Bronchial epithelial cell (primary cell): ENCODE measurements at regions not wholly inside any gene's neighbourhood (a gene's known extent, or its start where the extent isn't known, plus 50 kb on each side); places are given as distances from the start of the nearest gene placed in this dataset.

Experiments
- DNase-seq: peaks from one replicate; pipeline ENCODE4 v3.0.0-alpha.2; 2010; ENCODE audit warnings: low read depth
- FAIRE-seq: peaks from 2 replicates; lab custom pipeline; 2011; peaks lifted over from hg19 to GRCh38; lab: Jason Lieb, UNC
- H3K27me3 ChIP-seq: 2 replicates; pipeline ENCODE4 v1.5.1; 2011; ENCODE audit warnings: low read length; ENCODE audit not compliant: control insufficient read depth, insufficient read depth
- H3K36me3 ChIP-seq: 2 replicates; pipeline ENCODE4 v1.5.1; 2011; ENCODE audit warnings: low read length; ENCODE audit not compliant: control insufficient read depth, insufficient read depth
- H3K4me3 ChIP-seq: 2 replicates; pipeline ENCODE4 v1.5.1; 2011; ENCODE audit warnings: mild to moderate bottlenecking, low read depth, low read length, control low read depth
- CTCF ChIP-seq: IDR thresholded peaks from 2 replicates; pipeline ENCODE4 v1.5.1; 2011; ENCODE audit warnings: mild to moderate bottlenecking, moderate library complexity, low read length, control low read depth, inconsistent platforms; ENCODE audit not compliant: insufficient read depth, severe bottlenecking

- Histone ChIP-seq H3K27me3 (no peaks in the 10 kb centered on the region), H3K4me3 (no peak overlapping the region), H3K36me3 (no peaks in the 10 kb centered on the region)
- FAIRE-seq (no peak), DNase-seq (peak; percentile 83)
- no peak for TF ChIP-seq CTCF
Observed at GRCh38 chr12:78671295-78671694, 193.3 kb upstream of the SYT1 start.

GRCh38 chr12:78672033-78672432 lies 192.5 kb upstream of the SYT1 start:
- no peaks in the 10 kb centered on the region for H3K36me3 ChIP-seq
- no peak overlapping the region for H3K4me3 ChIP-seq
- no peak for FAIRE-seq
- TF ChIP-seq CTCF: no peak
- H3K27me3 ChIP-seq: no peaks in the 10 kb centered on the region
- DNase-seq: no peak

DNA sequence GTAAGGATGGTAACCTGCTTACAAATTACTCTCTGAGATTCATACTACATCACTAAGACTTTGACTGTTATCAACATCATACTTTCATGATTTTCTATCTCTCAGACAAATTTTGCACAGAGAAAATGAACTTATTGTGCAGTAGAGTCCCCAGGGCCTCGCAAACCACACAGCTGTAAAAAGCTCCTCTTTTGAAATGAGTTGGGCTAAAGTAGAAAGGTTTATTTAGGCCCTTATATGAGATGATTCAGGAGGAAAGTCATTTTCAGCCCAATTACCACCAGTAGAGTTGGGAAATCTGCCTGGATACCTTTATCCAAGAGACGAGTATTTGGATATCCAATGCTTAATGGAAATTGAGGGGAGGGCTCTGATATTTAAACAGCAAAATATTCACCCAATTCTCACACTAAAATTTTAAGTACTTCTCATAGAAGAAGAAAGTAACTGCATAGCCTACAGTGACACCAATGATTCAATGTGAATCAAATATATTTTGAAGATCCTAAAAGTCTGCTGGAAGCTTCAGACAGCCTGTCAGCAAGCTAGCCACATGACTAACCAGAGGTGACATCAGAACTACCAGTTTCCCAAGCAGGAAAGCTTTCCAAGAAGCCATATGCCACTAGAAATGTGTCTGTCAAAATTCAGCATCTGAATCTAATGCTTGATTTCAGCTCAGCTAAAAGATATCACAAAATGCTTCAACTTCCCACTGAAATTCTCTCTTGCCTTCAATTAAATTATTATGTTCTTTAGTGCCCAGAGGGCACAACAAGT lies 190.1 kb upstream of the SYT1 start:
- FAIRE-seq: no peak
- H3K4me3 ChIP-seq: no peak overlapping the region

GRCh38 chr12:78680596-78680995 lies 184.0 kb upstream of the SYT1 start:
- Histone ChIP-seq H3K27me3 (no peaks in the 10 kb centered on the region), H3K36me3 (no peaks in the 10 kb centered on the region), H3K4me3 (no peak overlapping the region)
- DNase-seq (no peak), FAIRE-seq (no peak)
- TF ChIP-seq CTCF: no peak

More for the DNA sequence above, 190.1 kb upstream of the SYT1 start:
- no peaks in the 10 kb centered on the region for H3K36me3 ChIP-seq
- DNase-seq: peak; percentile 38
- no peak for TF ChIP-seq CTCF
- H3K27me3 ChIP-seq: no peaks in the 10 kb centered on the region

- Histone ChIP-seq H3K4me3 (no peak overlapping the region), H3K36me3 (no peaks in the 10 kb centered on the region), H3K27me3 (no peaks in the 10 kb centered on the region)
- DNase-seq: peak; percentile 58
- no peak for FAIRE-seq
- TF ChIP-seq CTCF: no peak
Observed at GRCh38 chr12:78683031-78683430, 181.5 kb upstream of the SYT1 start.

GRCh38 chr12:78683626-78684025 lies 180.9 kb upstream of the SYT1 start:
- Histone ChIP-seq H3K4me3 (no peak overlapping the region), H3K36me3 (no peaks in the 10 kb centered on the region), H3K27me3 (no peaks in the 10 kb centered on the region)
- FAIRE-seq (no peak), DNase-seq (no peak)
- TF ChIP-seq CTCF: no peak
